NCI-H2107 treated with DMSO at 0.1 percent for 48 hours (cell line): ENCODE measurements at regions not wholly inside any gene's neighbourhood (a gene's known extent, or its start where the extent isn't known, plus 50 kb on each side); places are given as distances from the start of the nearest gene placed in this dataset.
"Not testable (repeated sequence)": the region's sequence is repeated elsewhere in the genome, so short reads cannot be mapped to it uniquely, and the experiment has no call there.

Experiments used
- DNase-seq: peaks from one replicate; lab custom pipeline; 2025; ENCODE audit not compliant: unreplicated experiment; lab: John Stamatoyannopoulos, UW

DNA sequence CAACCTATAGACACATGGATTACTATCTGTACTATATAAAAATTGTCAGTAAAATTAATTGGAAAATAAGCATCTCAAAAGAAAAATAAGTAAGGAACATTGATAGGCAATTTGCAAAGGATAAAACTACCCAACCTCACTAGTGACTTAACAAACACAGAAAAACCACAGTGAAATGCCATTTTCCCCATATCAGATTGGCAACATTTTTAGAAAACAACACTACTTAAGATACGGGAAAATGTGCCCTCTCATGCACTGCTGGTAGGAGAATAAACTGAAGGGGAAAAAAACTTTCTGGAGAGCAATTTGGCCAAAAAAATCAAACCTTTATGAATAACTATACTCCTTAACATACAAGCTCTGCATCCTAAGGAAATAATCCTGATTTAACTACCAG, 254.0 kb downstream of the DEPDC1B start:
- no peak for DNase-seq

DNA sequence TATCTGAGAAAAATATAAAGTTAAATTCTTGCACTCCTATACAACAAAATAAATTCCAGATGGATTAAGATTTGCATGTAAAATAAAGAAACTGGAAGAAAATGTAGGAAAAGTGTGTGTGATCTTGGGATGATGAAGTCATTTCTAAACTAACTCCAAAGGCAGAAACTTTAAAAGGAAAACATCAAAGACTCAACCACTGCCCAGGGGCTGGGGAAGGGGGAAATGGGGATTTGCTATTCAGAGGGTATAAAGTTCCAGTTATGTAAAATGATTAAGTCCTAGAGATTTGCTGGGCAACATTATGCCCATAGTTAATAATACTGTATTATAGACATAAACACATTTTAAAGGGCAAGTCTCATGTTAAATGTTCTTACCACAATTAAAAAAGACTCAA, 254.5 kb downstream of the DEPDC1B start:
- DNase-seq = no peak

DNA sequence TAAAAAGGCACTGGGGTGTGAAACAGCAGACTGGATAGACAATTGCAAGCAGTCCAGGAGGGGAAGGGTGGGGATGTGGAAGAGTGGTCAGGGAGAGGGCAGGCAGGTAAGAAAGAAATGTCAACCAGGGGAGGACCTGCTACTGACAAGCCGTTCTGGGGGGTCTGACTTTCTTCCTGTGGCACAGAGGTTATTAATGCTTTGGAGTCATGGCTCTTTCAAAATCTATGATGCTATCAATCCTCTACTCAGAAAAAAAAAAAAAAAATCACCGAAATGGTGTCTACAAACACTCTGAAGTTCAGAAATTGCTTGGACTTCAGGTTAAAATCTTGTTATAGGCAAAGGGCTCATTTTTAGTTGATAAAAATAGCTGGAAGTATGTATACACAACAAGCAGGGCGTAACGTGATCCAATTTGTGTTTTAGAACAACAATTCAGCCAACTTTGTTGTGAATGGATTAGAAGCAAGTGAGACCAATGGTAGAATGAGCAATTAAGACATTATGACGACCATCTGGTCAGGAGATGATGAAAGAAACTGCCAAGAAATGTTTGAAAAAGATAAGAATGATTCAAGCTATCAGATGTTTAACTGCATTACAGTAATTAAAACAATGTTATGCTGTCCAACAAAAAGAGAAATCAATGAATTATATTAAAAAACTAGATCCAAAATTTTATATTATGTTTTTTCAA, 255.2 kb downstream of the DEPDC1B start:
- no peak for DNase-seq

DNA sequence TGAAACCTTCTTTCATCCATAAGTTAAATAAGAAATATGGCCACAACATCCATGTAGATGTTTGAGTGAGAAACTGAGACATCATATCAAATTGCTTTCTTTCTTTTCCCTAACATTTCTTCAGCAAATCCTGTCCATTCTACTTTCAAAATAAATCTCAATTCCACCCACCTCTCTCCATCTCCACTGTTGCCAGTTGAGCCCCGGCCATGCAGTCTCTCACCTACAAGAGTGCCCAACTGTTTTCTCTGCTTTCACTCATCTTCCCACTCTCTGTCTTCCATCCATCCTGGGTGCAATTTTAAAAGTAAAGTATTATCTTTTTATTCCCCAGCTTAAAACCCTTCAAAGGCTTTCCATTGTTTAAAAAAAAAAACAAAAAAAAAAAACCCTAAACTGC, 260.4 kb downstream of the DEPDC1B start:
- DNase-seq = no peak

DNA sequence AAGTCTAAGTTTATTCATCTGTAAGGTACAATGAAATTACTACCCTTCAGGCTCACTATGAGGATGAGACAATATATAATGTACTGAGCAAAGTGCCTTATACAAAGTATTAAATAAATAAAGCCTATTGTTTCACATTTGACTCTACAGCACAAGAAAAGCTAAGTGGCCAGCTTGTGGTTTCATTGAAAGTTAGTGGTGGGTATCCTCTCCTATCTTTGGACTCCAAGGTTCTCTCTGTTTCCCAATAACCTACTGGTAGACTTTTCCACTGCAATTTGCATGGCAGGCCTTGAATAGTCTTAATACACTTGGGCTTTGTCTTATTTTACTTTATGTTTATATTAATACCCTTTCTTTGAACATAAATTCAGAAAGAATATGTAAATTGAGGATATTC, 262.7 kb downstream of the DEPDC1B start:
- no peak for DNase-seq

DNA sequence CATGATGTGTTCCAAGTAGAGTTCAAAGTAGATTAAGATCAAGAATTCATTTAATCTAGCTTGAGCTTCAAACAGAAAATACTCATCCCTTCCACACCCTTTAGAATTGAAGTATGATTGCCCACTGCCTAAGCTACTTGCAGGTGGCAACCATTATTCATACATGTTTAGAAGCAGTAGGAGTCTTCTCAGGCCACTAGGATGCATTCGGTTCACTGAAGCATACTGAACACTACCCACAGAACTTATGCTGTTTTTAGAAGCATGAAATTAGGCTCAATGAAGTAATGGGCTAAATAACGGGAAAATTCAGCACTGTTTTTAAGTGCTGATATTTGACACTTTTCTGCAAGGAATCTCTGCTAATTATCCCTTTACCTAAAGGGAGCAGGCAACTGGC, 263.4 kb downstream of the DEPDC1B start:
- no peak for DNase-seq

DNA sequence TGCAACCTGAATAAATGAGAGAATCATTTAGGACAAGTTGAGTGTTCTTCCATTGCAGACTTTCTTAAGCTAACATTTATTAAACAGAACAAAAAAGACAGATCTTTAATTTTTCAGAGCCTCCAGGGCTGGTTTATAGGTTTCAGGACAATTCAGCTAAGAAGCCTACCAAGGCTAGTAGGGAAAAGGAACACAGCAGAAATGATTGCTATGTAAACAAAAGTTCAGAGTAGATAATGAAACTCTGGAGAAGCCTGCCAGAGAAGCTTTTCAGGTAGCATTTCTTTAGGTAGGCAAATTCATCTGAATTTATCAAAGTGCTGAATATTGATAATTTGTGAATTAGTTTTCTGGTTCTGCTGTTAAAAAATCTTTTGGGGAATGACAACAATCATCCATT, 264.2 kb downstream of the DEPDC1B start:
- no peak for DNase-seq

DNA sequence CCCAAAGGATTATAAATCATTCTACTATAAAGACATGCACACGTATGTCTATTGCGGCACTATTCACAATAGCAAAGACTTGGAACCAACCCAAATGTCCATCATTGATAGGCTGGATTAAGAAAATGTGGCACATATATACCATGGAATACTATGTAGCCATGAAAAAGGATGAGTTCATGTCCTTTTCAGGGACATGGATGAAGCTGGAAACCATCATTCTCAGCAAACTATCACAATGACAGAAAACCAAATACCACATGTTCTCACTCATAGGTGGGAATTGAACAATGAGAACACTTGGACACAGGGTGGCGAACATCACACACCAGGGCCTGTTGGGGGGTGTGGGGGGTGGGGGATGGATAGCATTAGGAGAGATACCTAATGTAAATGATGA, 273.8 kb downstream of the DEPDC1B start:
- not testable (repeated sequence) for DNase-seq

DNA sequence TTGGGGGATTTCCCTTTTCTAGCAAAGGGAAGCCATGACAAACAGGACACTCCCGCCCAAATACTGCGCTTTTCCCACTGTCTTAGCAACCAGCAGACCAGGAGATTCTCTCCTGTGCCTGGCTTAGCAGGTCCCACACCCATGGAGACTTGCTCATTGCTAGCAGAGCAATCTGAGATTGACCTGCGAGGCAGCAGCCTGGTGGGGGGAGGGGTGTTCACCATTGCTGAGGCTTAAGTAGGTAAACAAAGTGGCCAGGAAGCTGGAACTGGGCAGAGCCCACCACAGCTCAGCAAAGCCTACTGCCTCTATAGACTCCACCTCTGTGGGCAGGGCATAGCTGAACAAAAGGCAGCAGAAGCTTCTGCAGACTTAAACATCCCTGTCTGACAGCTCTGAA, 279.2 kb downstream of the DEPDC1B start:
- not testable (repeated sequence) for DNase-seq

DNA sequence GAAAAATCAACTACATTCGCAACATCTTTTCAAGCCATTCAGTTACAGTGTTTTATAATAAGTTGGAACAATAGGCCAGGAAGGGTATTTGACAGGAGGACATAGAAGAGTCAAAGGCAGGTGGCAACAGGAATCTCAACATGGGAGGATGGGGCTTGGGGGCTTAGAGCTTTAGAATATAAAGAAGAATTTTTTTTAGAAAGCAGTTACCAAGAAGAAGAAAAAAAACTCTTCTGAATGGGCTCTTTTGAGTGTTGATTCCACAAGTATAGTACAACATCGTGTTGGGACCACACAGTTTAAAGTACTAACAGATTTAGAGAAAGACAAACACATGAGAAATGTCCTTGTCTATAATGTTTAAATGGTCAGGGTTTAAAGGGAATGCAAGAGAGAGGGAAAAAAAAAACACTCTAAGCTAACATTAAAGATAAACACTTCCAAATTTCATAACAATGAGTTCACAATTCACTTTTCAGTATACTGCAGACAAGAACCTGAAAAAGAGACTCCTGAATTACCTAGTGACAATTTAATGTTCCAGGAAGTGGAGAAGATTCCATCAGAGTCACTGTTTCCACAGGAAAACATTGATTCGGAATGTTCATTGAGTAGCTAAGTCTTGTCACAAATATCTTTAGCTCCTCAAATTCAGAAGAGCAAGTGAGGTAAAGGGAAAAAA, 282.3 kb downstream of the DEPDC1B start:
- DNase-seq = no peak

DNA sequence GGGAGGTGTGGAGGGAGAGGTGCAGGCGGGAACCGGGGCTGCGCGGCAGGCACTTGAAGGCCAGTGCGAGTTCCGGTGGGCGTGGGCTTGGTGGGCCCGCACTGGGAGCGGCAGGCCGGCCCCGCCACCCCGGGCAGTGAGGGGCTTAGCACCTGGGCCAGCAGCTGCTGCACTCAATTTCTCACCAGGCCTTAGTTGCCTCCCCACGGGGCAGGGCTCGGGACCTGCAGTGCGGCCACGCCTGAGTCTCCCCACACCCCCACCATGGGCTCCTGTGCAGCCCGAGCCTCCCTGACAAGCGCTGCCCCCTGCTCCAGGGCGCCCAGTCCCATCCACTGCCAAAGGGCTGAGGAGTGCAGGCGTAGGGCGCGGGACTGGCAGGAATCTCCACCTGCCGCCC, 284.5 kb downstream of the DEPDC1B start:
- DNase-seq = no peak

DNA sequence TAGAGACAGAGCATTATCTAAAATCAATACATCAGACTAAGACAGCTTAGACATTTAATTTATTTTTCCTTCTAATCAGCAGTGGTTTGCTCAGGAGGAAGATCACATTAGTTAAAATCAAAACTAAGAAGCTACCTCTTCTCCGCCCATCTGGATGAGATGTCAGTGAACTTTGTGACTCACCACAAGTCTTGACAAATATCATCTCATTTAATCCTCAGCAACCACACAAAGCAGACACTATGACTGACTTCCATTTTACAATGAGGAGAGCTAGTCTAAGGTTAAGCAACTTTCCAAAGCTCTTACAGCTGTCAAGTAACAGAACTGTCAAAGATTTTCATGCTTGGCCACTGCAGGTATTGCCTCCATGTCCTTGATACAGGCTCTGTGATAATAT, 289.5 kb downstream of the DEPDC1B start:
- no peak for DNase-seq

DNA sequence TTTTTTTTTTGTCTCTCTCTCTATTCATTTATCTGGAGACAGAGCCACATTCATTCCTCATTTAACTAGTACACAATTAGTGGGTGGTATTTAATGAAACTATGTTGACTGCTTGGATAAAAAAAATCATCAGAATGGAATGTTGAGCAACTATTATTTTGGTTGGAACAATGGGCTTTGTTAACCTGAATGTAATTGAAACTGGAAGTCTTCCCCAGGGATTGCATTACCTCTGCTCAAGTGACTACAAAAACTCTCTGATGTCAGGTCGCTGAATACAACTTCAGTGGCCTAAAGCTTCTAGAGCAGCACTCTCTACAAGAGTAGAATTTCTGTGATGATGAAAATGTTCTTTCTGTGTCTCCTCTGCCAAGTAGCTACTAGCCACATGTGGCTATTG, 295.8 kb downstream of the DEPDC1B start:
- no peak for DNase-seq

DNA sequence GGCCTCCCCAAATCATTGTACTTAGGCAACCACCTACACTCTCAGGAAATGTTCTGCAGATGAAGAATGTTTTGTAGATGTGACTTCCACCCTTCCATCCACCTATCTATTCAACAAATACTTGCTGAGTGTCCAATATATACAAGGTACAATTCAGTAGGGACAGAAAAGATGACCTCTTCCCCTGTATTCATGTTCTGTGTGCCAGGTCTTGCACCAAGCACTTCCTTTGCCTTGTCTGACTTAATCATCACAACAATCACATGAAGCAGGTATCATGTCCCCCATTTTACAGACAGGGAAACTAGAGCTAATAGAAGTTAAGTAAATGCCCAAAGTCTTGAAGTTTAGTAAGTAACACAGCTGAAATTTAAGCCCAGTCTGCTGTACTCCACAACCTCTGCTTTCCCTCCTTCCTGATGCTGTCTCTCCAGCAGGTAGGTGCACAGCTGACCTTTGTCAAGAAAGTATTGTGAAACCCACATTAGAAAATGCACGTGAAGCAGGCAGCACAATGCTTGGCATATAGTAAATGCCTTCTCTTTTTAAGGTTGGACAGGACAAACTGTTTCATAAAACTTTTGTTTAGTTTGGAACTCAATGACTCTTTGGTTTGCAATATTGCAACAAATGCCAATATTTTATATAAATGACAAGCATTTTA, 296.5 kb downstream of the DEPDC1B start:
- no peak for DNase-seq

DNA sequence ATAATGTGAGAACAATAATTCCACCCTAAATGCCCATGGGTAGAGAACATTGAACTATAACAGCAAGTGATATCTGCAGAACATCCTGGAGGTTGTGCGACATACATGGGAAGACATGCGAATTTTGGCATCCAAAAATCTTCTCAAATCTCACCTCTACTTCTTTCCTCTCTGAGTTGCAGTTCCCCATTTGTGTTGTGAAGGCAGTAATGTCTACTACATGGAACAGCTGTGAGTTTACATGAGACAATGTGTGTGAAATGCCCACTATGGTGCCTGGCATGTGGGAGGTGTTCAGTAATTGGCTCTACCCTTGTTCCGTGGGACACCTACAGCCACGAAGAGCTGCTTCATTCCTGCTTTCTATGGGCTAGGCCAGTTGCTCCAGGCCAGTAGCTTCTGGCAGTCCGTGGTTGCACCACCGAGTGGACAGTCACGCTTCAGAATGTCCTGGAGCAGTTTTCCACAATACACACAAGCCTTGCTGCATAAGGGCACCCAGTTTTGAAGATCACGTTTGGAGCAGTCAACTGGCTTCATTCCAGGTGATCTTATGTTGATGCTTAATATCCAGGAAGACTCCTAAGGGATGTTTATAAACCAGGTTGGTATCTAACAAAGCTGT, 297.7 kb downstream of the DEPDC1B start:
- DNase-seq = no peak

DNA sequence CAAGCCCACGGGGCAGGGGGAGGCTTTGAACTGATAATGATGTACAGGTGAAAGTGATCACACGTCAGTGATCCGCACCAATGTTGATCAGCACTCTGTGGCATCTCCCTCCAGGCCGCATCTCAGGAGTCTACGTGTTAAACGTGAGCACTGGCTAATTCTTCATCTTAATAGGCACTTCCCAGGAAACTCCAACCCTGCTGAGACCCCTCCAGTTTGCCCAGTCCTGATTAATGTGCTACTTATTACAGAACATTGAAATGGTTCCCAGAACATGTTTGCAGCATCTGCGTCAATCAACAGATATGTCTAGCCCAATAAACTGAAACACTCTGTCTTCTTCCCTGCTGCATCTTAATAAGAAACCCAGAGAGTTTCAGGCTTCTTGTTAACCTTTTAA, 298.4 kb downstream of the DEPDC1B start:
- DNase-seq = no peak

DNA sequence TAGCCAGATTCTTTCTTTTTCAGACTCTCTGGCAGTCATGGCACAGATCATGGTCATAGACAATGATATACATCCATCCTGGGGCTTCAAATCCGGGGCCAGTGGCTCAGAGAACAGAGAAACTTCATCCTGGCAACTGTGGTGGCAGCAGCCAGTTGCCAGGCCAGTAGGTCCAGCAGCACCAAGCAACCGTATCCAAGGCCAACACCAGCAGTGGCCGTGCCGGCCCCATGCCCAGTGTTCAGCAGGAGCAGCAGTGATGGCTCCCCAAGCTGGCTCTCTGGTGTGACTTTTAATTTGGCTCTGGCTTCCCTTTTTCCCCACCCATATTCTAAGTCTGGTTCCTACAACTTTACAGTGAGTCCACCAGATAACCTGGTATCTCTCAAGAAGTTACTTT, 300.5 kb downstream of the DEPDC1B start:
- no peak for DNase-seq

DNA sequence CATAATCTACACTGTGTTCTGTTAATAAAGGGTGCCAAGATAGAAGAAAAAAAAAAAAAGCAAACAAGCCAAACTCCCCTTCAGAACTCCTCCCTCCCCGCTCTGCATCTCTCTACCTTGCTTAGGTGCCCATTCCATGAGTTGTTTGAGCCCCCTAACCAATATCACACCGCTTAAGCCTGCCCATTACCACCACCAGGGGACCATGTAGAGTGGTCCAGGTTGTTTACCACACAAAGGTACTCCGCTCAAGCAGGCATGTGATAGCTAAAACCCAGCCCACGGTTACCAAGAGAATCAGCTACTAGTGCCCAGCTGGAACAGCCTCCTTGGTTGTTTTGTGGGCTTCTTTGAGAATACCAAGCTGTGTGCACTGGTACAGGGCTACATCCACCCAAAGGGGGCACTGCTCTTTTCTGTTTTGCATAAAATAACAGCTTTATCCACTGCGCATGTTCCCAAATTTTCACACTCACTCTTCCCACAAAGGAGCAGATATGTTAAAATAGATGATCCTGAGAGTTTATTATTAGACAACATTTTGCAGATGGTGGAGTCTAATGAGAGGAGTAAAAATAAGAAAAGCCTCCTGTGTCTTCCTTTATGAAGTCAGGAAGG, 304.1 kb downstream of the DEPDC1B start:
- DNase-seq = no peak

DNA sequence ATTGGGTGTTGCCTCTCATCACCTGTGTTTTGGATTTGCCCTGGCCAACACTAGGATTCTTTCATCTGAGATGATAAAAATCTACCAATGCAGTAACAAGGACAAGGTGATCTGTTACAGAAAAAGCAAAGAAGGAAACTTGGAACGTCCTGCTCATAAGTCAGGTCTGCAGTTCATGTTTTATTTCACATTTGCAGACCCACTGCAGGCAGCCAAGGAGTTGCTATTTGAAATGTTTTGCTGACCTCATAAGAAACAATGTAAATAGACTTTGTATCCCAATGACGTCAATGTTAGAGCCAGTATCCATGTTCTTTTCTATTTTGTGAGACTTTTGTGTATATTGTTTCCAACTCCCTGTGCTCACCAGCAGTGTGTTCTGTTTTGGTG, 312.9 kb downstream of the DEPDC1B start:
- DNase-seq = no peak

DNA sequence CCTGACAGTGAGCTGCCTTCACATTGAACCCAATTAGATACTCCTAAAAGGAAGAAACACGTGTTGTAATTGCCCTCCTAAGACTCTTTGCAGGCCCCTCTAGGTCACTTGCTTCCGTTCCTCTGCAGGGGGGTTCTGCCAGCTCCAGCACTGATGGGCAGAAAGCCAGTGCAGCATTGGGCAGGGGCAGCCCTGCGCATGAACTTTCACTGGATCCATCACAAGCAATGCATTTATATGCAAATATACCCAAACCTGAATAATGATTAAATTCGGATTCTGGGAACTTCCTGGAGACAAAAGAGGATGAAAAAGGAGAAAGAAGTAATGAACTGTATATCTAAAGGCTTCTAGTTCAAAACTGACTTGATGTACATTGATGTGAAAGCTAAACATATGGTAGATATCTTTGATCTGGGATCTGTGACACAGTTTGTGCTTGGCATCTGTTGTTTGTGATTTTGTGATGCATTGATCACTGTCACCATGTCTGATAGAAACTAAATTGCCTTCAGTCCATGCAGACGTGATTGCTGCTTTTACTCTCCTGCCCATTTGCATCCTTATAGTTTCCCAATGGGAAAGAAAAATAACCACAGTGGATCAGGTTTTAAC, 313.4 kb downstream of the DEPDC1B start:
- no peak for DNase-seq

DNA sequence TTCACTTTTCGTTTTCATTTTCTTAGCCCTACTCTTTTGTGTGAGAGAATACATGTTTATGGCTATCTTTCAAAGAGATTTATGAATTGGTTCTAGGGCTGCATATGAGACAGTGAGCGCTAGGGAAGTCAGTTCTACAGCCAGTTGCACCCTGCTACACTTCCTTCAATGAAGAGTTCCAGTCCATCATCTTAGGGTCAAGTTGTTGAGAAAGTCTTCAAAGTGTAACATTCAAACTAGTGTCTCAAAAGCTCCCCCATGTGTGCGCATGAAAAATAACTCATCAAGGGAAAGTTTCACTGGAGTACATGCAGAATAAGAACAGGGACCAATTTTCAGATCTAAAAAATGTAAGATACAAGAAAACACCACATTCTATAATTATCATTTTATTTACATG, 317.2 kb downstream of the DEPDC1B start:
- DNase-seq = peak; percentile 2
